ENCODE measurements at regions not wholly inside any gene's neighbourhood (a gene's known extent, or its start where the extent isn't known, plus 50 kb on each side); places are given as distances from the start of the nearest gene placed in this dataset.

GRCh38 chr5:168064933-168065622 is 226.4 kb upstream of the WWC1 start:
- Histone ChIP-seq H3K4me3 (ENCODE audit: low read depth, low read length) (no peak overlapping the region), H3K4me1 (no peaks in the 10 kb centered on the region), H3K9me3 (no peaks in the 10 kb centered on the region), H3K27me3 (no peaks in the 10 kb centered on the region; the same call in 1 of the 2 replicates), H3K36me3 (no peaks in the 10 kb centered on the region)
- DNase-seq = no peak
- no peak for TF ChIP-seq CTCF (IDR thresholded peaks at IDR 0.05; ENCODE audit: low read depth, low read length)

GRCh38 chr5:168066536-168067208 is 224.8 kb upstream of the WWC1 start:
- DNase-seq = no peak
- Histone ChIP-seq H3K4me1 (no peaks in the 10 kb centered on the region), H3K9me3 (no peaks in the 10 kb centered on the region), H3K36me3 (no peaks in the 10 kb centered on the region), H3K27me3 (no peaks in the 10 kb centered on the region; the same call in 1 of the 2 replicates), H3K4me3 (ENCODE audit: low read depth, low read length) (no peak overlapping the region)
- TF ChIP-seq CTCF (IDR thresholded peaks at IDR 0.05; ENCODE audit: low read depth, low read length) = no peak

- Histone ChIP-seq H3K27me3 (no peaks in the 10 kb centered on the region; the same call in 1 of the 2 replicates), H3K4me3 (ENCODE audit: low read depth, low read length) (no peak overlapping the region), H3K9me3 (no peaks in the 10 kb centered on the region), H3K36me3 (no peaks in the 10 kb centered on the region), H3K4me1 (no peaks in the 10 kb centered on the region)
- no peak for DNase-seq
- no peak for TF ChIP-seq CTCF (IDR thresholded peaks at IDR 0.05; ENCODE audit: low read depth, low read length)
These were observed 220.7 kb upstream of the WWC1 start for GRCh38 chr5:168070761-168071160.

GRCh38 chr5:168072665-168073064 is 218.8 kb upstream of the WWC1 start:
- H3K9me3 ChIP-seq = no peaks in the 10 kb centered on the region
- no peak overlapping the region for H3K4me3 ChIP-seq (ENCODE audit: low read depth, low read length)
- no peak for DNase-seq
- H3K36me3 ChIP-seq = no peaks in the 10 kb centered on the region
- no peaks in the 10 kb centered on the region for H3K4me1 ChIP-seq
- no peak for TF ChIP-seq CTCF (IDR thresholded peaks at IDR 0.05; ENCODE audit: low read depth, low read length)
- no peaks in the 10 kb centered on the region; the same call in 1 of the 2 replicates for H3K27me3 ChIP-seq

- Histone ChIP-seq H3K27me3 (no peaks in the 10 kb centered on the region; the same call in 1 of the 2 replicates), H3K36me3 (no peaks in the 10 kb centered on the region), H3K4me3 (ENCODE audit: low read depth, low read length) (no peak overlapping the region), H3K4me1 (no peaks in the 10 kb centered on the region), H3K9me3 (no peaks in the 10 kb centered on the region)
- TF ChIP-seq CTCF (IDR thresholded peaks at IDR 0.05; ENCODE audit: low read depth, low read length) = no peak
- DNase-seq = no peak
These were observed 218.1 kb upstream of the WWC1 start for GRCh38 chr5:168073311-168073710.

Measured in BE2C (cell line).